MM.1S (cell line): ENCODE measurements at regions not wholly inside any gene's neighbourhood (a gene's known extent, or its start where the extent isn't known, plus 50 kb on each side); places are given as distances from the start of the nearest gene placed in this dataset.

ENCODE experiments used
- CTCF ChIP-seq: fragments of 300-600 bp; sonication (generic); IDR thresholded peaks from 2 replicates; pipeline ENCODE4 v1.5.1; 2016; ENCODE audit warnings: antibody characterized with exemption, low read length, mixed read lengths
- EZH2 ChIP-seq: fragments of 300-600 bp; sonication (generic); optimal IDR thresholded peaks from 2 replicates; pipeline ENCODE3; 2017; ENCODE audit warnings: low read depth, mild to moderate bottlenecking, antibody characterized with exemption, low read length, mixed read lengths

DNA sequence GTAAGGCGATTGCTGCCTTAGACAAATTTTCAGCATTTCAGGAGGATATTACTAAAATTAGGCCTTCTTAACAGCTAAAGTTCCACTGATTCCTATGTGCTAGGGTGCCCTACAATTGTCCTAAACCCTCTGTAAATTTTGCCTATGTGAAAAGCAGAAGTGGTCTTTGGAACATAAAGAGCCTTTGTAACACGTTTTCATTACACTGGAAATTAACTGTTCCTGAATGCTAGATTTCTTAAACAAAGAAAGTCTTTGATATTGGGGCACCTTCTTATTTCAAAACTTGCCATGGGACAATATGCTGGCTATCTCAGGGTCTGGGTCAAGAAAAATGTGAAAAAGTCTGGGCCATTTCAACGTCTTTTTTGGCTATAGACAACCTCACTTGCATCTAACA, 60.4 kb upstream of the MOCS2 start:
- TF ChIP-seq CTCF = no peak
- no peak for TF ChIP-seq EZH2
